Tibial artery (tissue), 4 donors: ENCODE measurements at regions not wholly inside any gene's neighbourhood (a gene's known extent, or its start where the extent isn't known, plus 50 kb on each side); places are given as distances from the start of the nearest gene placed in this dataset.
A peak's percentile ranks its signal among the peaks of the same experiment; 100 is the strongest.

ENCODE experiments used
- DNase-seq, 2 donors: peaks; one replicate each; pipeline ENCODE4 v3.0.0-alpha.2; 2019
- H3K27ac ChIP-seq, 2 donors: fragments of 200-600 bp; sonication (generic) in 1 of 2; 1 replicate in 1 of 2; 2 replicates in 1 of 2; pipeline ENCODE4 v1.5.1; 2018 to 2019; ENCODE audit warnings: mild to moderate bottlenecking in 1 of 2
- H3K27me3 ChIP-seq, 2 donors: fragments of 200-600 bp; sonication (generic) in 1 of 2; one replicate each; pipeline versions ENCODE4 v1.5.1 to v1.6.0; 2016 to 2019
- H3K36me3 ChIP-seq, 3 donors: fragments of 200-600 bp; sonication (generic) in 2 of 3; one replicate each; pipeline ENCODE4 v1.5.1; 2016 to 2019; ENCODE audit warnings: mild to moderate bottlenecking in 2 of 3
- H3K4me1 ChIP-seq, 4 donors: fragments of 200-600 bp; sonication (generic) in 2 of 4; 1 replicate in 3 of 4; 2 replicates in 1 of 4; pipeline ENCODE4 v1.5.1; 2016 to 2019
- H3K4me3 ChIP-seq, 2 donors: fragments of 200-600 bp; sonication (generic) in 1 of 2; 1 replicate in 1 of 2; 2 replicates in 1 of 2; pipeline ENCODE4 v1.5.1; 2018 to 2019; ENCODE audit warnings: mild to moderate bottlenecking in 2 of 2
- H3K9me3 ChIP-seq, 3 donors: fragments of 200-600 bp; sonication (generic) in 1 of 3; one replicate each; pipeline ENCODE4 v1.5.1; 2016 to 2019
- CTCF ChIP-seq, 2 experiments: fragments of 200-600 bp in 1 of 2; fragments of 450-650 bp in 1 of 2; IDR thresholded peaks; one replicate each; pipeline ENCODE4 v1.5.1; 2017 to 2019; ENCODE audit warnings: antibody characterized with exemption in 2 of 2, mild to moderate bottlenecking in 1 of 2, moderate library complexity in 1 of 2
- intact Hi-C: fragments of 100-400 bp; cut with DNase I; formaldehyde crosslinking; loops from one replicate; pipeline ENCODE4 v1.15.0; 2023; ENCODE audit warnings: low total_unique reads

- Histone ChIP-seq H3K27me3 (no peaks in the 10 kb centered on the region), H3K4me1 (peaks cover 0 to 15% (median 4%) of the 10 kb centered on the region in 4 donors), H3K9me3 (no peaks in the 10 kb centered on the region), H3K27ac (no peak overlapping the region), H3K36me3 (no peaks in the 10 kb centered on the region), H3K4me3 (no peak overlapping the region)
- no peak for DNase-seq
- TF ChIP-seq CTCF (IDR thresholded peaks at IDR 0.05), result no peak
- intact Hi-C loops, result no loop called here
These were observed 224.1 kb downstream of the PHLDA1 start for GRCh38 chr12:75807494-75807893.

- Histone ChIP-seq H3K4me1 (peaks cover 0 to 15% (median 4%) of the 10 kb centered on the region in 4 donors), H3K27ac (peak overlapping the region; percentile 44 to 50), H3K27me3 (no peaks in the 10 kb centered on the region), H3K4me3 (no peak overlapping the region), H3K9me3 (no peaks in the 10 kb centered on the region), H3K36me3 (no peaks in the 10 kb centered on the region)
- DNase-seq, result no peak
- no peak for TF ChIP-seq CTCF (IDR thresholded peaks at IDR 0.05)
- intact Hi-C loops, result no loop called here
These were observed 225.7 kb downstream of the PHLDA1 start for GRCh38 chr12:75805905-75806304.

- Histone ChIP-seq H3K27me3 (no peaks in the 10 kb centered on the region), H3K4me3 (no peak overlapping the region), H3K4me1 (peaks cover 0 to 15% (median 4%) of the 10 kb centered on the region in 4 donors), H3K36me3 (no peaks in the 10 kb centered on the region), H3K9me3 (no peaks in the 10 kb centered on the region), H3K27ac (peak overlapping the region; percentile 44 to 50)
- TF ChIP-seq CTCF (IDR thresholded peaks at IDR 0.05), result no peak
- intact Hi-C loops, result no loop called here
- no peak for DNase-seq
These were observed 226.3 kb downstream of the PHLDA1 start for GRCh38 chr12:75805320-75805719.

GRCh38 chr12:75798136-75798926 lies 233.2 kb downstream of the PHLDA1 start:
- no peak overlapping the region for H3K4me3 ChIP-seq
- no peak for TF ChIP-seq CTCF (IDR thresholded peaks at IDR 0.05)
- no peak for DNase-seq
- no peak overlapping the region for H3K27ac ChIP-seq
- no peaks in the 10 kb centered on the region for H3K36me3 ChIP-seq
- intact Hi-C loops, result no loop called here
- no peaks in the 10 kb centered on the region for H3K9me3 ChIP-seq
- H3K27me3 ChIP-seq, result no peaks in the 10 kb centered on the region
- no peaks in the 10 kb centered on the region for H3K4me1 ChIP-seq

GRCh38 chr12:75795125-75795524 lies 236.5 kb downstream of the PHLDA1 start:
- H3K9me3 ChIP-seq, result no peaks in the 10 kb centered on the region
- no peaks in the 10 kb centered on the region for H3K27me3 ChIP-seq
- no peaks in the 10 kb centered on the region for H3K4me1 ChIP-seq
- H3K36me3 ChIP-seq, result no peaks in the 10 kb centered on the region
- H3K27ac ChIP-seq, result no peak overlapping the region
- no peak overlapping the region for H3K4me3 ChIP-seq
- intact Hi-C loops, result no loop called here
- TF ChIP-seq CTCF (IDR thresholded peaks at IDR 0.05), result no peak
- DNase-seq, result no peak
